GM18858 (cell line): ENCODE measurements at regions not wholly inside any gene's neighbourhood (a gene's known extent, or its start where the extent isn't known, plus 50 kb on each side); places are given as distances from the start of the nearest gene placed in this dataset.

ENCODE experiments used
- ATAC-seq: cut with Tn5 transposase; IDR thresholded peaks from one replicate; pipeline ENCODE4 v1.9.1; 2021; ENCODE audit not compliant: unreplicated experiment

DNA sequence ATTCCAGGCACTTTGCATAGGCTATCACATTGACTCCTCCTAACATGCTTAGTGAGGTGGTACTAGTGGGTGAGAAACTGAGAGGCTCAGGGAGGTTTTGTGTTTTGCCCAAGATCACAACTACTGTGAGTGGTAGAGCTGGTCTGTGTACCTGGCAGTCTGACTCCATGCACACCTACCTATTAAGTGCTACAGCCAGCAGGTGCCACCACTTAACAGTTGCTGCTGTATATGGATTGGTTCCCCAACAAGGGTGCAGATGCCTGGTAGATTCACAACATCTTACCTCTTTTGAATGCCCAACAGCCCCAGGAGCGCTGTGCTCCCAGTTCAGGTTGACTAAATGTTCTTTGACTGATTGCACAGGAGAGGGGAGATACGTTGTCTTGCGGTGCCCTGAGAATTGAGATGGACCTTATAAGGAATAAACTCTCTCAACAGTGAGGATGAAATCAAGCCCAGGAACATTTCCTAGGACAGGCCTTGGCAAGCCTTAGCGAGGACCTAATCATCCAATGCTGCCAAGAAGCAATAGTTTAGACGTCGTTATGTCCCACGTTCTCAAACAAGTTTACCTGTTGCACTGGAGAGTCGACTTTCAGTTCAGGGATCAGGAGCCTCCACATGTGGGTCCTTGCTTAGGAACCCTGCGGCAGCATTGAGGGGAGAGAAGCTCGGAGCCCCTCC is 78.9 kb upstream of the F3 start:
- no peak for ATAC-seq

DNA sequence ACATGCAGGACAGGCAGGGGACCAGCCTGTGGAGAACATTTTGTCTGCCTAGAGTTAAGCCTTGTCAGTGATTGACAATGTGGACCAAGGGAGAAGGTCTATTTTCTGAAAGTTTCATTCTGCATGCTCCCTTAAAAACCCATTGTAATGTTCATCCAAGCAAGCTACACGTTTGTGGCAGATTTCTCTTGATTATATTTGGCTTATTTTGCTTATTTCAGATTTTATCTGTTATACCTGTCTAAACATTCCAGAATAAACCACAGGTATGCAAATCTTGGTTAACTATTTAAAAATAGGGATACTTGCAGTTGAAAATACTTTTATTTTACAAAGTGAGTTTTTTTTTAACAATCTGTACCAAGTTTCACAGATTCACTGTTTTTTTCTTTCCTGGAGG is 78.2 kb upstream of the F3 start:
- ATAC-seq = no peak

DNA sequence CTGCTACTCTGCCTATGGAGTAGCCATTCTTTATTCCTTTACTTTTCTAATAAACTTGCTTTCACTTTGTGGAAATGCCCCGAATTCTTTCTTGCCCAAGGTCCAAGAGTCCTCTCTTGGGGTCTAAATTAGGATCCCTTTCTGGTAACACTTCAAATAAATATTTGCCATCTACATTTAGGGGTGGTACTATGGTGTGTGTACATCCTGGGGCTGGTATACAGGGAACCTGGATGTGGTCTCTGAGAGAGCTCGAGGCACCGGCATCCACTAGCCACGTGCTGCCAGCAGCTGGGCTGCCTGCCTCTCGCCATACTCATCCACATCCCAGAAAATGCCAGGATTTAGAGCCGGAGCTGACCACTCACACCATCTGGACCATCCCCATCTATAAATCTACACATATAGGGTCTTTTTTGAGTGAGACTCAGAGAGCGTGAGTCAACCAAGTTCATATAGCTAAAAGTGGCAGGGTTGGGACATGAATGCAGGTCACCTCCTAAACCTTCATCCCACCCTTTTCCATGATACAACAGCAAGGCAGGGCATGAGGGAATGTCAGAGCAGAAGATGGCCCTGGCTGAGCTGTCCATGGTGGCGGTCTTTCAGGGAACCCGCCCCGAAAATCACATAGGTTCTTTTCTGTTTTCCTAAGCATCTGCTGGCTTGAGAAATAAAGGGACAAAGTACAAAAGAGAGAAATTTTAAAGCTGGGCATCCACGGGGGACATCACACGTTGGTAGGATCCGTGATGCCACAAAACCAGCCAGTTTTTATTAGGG is 76.6 kb upstream of the F3 start:
- ATAC-seq = no peak

DNA sequence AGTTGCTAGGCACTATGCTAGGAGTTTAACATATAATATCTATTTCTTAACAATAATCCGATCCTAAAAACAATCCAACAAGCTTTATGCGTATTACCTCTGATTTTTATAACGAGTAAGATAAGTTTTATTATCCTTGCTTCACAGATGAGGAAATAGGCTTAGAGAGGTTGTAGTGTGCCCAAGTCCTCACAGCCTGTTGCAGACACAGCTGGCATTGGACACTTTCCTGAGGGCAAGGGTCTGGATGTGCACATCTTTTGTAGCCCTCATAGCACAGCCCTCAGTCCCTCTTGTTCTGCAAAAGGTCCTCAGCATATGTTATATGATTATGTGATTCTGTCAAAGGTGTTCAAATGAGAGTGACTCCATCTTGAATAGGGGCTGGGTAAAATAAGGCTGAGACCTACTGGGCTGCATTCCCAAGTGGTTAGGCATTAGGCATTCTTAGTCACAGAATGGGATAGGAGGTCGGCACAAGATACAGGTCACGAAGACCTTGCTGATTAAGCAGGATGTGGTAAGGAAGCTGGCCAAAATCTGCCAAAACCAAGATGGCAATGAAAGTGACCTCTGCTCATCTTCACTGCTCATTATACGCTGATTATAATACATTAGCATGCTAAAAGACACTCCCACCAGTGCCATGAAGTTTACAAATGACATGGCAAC is 75.7 kb upstream of the F3 start:
- no peak for ATAC-seq

DNA sequence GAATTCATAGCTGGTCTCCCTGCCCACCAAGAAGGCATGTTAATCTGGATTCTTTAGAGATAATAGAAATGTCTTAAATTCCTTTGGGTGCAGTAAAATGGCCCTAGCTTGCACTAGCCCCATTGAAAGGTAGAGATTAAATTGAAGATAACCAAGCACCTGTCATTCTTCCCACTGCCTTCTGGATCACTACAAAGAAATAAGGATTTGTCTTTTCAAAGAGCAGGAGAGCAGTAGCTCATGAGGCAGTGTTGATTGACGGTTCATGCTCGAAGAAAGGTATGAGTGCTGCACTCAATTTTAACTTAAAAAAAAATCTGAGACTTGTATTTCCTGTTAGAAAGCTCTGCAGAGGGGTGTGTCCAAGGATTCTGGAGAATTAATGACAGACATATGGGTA is 74.9 kb upstream of the F3 start:
- no peak for ATAC-seq

DNA sequence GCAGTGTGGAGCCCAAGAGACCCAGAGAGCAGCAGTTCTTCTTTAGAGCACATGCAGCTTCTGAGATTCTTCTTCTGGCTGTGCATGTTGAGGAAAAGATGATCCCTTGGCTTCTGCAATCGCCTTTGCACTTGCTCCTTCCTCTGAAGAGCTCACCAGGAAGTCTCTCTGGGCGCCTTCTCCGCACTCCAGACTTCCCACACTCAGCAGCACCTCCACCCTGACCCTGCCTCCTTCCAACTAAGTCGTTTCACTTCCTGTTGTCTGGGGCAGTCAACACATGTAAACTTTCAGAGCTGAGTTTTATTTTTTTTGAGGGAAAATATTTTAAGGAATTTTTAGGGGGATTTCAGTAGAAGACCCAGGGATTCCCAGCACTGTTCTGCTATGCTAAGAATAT is 73.4 kb upstream of the F3 start:
- no peak for ATAC-seq

DNA sequence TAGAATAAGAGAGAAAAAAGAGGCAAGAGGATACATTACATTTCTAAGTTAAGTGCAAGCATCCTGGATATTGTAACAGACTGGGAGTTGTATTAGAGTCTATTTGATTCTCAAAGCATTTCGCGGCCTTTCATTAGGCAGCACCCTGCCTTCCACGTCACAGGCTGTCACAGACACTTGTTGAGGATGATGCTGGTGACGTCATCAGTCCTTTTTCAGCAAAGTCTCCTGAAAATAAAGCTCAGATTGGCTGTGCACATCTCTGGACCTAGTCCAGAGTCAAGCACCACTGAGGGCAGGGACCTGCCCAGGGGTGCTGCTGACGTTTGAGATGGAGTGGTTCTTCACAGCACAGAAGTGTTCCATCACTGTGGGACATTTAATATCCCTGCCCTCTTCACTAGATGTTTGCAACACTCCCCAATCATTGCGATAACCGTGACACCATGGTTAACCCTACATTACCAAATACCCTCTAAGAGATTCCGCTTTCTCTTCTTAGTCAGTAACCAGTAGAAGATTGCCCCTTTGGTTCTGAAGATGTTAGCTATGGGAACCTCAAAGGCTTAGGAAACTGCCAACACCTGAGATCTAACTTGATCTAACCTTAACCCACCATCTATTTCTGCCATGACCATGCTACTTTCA is 72.7 kb upstream of the F3 start:
- ATAC-seq = no peak

DNA sequence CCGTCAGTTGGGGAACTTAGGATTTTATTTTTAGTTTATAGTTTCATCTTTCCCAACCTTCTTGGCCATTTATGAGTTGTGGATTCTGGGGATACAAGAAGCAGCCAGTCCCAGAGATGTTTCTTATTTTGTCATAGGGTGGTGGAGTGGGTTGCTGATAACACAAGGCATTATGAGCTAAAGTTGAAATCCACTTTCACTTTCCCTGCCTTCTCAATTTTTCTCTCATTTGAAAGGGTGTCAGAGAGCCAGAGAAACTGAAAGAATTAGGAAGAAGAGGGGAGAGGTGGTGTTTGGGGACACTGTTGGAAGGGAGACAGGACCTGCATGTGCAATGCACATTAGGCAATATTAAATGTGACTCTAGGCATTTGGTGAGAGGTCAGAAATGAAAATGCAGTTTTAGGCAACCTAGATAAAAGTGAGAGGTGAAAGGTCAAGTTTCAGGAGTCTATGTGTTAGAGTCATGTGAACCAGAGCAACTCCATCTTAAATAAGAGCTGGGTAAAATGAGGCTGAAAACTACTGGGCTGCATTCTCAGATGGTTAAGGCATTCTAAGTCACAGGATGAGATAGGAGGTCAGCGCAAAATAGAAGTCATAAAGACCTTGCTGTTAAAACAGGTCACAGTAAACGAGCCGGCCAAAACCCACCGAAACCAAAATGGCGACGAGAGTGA is 71.1 kb upstream of the F3 start:
- ATAC-seq = no peak

DNA sequence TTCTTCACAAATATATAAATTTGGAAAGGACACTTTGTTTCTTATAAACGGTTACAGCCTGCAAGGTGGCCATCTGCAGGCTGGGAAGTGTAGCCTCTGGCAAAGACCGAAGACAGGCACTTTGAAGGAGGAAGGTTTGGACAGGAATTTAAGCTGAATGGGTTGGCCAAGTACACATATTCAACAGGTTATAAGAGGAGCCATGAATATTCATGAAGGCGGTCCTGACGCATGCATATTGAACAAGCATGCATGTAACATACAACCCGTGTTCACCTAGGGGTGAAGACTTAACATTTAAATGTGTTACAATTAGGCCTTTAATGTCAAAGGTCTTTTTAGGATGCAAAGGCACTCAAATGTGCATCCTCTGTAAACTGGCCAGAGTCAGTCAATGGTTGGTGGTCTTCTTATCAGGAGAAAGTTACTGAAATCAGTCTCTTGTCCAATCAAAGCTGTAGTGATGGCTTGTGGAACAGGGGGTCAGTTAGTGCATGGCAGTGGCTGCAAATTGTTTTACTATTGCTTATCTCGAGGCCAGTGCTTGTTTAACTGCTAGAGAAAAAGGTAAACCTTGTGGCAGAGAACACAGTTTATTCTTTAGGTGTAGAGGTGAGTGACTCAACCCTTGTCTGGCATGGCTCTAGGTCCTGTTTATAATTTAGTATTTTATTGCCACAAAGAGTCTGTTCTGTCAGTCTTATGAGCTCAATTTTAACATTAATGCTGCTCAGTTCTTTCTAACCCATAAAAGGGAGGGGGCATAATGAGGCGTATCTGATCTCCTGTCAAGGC is 70.3 kb upstream of the F3 start:
- ATAC-seq = no peak

DNA sequence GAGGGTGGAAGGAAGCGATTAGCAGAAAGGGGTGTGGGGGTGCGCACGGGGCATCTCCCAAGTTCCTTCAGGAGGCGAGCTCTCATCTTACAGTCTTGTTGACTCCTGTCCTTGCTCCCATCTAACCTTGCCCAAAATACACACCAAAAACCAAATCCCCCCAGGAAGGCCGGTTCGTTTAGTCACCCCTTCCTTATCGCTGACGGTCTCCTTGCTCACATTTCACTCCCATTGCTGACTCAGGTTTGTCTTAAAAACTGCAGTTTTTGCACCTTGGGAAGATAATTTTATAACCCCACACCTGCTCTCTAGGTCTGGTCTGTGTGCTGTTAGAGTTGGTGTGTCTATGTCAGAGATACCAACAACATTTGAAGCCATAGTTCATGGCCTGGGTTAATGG is 68.1 kb upstream of the F3 start:
- ATAC-seq = no peak

DNA sequence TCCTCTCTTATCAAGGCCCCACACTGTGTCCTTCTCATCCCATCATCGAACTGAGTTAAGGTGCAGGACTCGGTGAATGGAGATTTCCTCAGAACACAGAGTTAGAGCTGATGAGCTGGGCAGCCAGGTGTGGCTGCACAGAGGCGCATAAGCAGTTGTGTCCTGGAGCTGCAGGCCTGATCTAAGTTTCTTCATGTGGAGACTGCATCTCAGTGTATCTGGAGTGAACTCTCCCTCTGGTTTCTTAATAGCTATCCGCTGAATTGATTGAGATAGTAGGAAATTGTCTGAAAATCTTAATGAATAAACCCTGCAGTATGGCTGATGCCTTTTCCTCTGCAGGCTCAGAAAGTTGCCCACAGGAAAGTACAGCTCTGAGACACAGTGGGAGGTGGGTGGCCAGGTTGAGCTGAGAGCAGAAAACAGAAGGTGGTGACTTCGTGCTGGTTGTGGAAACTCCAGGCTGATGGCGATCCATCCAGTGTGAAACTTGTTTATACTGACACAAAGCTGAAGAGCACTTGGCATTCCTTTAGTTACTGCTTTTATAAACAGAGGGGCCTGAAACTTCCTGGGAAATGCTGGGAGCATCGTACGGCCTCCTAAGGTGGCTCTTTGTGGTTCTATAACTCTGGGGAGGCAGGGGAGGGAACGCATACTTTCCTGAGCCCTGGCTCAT is 67.4 kb upstream of the F3 start:
- ATAC-seq = no peak

DNA sequence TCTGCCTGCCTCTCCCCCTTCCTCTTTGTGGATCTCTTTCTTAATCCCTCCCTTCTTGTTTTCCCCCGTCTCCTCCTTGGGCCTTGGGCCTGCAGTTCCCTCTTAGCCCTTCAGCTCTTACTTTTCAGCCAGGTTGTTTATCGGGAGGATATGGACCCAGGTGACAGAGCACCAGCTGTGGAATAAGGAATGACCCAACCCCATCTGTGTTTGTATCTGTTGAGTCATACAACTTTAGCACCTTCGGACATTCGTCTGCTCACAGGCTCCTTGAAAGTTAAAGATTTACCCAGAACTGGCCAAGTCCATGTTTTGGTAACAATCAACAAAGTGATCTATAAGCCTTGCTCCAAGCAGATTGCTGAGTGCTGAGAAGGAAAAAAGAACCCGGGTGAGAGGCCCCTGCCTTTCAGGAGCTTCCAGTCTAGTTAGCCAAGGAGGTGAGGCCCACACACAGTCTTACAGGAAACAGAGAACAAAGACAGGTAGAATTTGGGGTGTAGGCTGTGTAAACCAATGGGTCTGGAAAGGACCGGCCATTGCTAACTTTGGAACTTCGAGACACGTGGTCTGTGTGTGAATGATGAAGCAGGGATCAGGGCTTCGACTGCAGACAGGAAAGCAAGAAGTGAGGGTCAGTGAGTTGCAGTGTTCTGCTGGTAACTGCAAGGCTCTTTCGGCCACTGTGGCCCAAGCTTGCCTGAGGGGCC is 66.7 kb upstream of the F3 start:
- no peak for ATAC-seq

DNA sequence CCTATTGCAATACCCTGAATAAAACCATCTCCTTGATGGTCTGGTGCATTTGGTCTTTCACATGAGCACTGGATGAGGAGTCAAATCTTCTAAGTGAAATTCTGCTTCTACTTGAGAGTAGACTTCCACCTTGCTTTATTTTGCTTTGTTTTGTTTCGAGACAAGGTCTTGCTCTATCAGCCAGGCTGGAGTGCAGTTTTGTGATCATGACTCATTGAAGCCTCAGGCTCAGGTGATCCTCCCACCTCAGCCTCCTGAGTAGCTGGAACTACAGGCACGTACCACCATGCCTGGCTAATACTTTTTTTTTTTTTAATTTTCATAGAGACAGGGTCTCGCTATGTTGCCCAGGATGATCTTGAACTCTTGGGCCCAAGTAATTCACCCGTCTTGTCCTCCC is 65.8 kb upstream of the F3 start:
- no peak for ATAC-seq

DNA sequence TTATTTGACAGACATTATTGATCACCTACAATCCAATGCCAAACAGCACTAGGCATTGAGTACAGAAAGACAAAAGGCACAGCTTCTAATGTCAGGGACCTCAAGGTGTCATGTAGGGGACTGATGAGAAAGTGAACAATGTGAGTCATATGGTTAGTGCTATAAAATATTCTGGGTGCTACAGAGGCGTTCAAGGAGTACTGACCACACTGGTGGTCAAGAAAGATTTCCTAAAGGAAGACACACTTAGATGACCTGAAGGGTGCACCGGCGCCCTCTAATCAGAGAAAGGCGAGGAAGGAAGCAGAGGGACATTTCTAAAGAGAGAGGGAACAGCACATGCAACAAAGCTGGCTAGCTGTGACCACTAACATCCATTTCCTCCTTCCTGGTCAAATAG is 64.9 kb upstream of the F3 start:
- no peak for ATAC-seq

DNA sequence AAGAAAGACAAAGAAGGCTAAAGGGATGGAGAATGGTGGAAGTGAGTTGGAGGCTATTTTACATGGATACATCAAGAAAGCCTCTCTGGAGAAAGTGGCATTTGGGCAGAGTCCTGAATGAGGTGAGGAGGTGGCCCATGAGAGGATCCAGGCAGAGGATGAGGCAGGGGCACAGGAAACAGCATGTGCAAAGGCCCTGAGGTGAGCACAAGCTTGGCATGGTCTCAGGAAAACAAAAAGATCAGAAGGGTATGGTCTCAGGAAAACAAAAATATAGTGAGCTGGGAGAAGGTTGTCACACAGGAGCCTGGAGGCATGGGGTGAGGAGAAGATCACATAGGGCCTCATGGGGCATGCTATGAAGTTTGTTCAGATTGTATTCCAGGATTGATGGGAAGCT is 62.1 kb upstream of the F3 start:
- no peak for ATAC-seq

DNA sequence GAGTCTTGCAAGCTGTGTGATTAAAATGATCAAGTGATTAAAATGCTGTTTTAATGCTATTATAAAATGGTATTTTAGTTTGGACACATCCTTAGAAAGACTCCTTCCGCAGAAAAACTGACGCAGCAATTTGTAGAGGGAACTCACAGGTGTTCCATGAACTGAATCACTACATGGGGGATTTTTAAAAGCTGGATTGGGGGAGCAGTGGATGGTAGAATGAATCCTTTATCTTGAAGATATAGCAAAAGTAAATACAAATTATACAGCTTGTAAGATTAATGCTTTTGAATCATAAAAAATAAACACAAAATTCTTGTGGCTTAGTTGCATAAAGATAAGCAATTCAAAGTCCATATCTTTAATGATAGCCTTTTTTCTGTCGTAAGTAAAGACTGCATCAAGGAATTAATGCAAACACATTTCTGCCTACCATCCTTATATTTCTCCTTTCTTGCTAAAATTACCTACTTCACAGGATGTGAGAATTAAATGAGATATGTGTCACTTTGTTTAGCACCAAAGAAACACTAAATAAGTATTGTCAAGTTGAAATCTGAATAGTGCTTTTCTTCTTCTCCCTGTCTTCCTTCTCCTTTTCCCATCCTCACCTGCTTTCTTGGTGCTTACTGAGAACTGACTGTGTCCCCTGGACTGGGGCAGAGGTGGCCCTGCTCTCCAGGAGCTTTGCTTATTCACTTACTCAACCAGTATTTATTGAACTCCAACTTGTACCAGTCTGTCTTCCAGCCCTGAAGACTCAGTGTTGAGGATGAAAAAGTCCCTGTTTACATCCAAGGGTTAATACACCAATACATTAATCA is 61.5 kb upstream of the F3 start:
- ATAC-seq = no peak

DNA sequence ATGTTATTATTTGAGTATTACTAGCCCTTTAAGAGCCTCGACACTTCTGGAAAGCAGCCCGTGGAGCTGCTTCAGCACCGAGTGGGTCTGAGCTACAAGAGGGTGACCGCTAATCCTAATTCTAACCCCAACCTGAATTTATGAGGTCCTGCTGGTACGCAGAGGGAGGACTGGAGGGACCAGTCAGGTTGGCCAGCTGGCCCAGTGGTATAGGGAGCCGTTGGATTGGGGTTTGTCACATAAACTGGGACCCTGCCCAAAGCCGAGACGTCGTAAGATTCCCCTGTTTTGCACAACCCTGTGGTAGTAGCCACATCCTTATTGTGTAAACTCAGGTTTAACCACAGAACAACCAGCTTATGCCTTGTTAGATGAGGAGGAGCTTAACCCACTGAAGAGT is 60.8 kb upstream of the F3 start:
- ATAC-seq = no peak

DNA sequence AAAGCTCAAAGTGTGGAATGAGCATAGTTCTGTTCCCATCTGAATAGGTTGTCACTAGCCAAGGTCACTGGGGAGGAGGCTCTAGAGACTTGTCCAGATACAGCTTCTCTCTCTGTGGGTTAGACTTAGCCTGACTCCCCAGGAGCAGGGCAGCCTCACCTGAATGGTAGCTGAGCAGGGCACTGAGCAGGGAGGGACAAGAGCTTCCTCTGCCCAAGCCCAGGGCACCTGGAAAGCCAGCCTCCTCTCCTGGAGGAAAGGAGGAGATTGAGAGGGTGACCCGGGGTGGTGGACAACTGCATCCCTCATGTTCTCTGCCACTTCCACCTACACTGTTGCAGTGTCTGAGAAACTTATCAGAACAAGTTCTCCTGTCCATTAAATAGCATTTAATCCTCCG is 59.0 kb upstream of the F3 start:
- ATAC-seq = no peak
